Ovary (tissue), 7 donors: ENCODE measurements at regions not wholly inside any gene's neighbourhood (a gene's known extent, or its start where the extent isn't known, plus 50 kb on each side); places are given as distances from the start of the nearest gene placed in this dataset.

Source experiments
- DNase-seq, 5 donors: peaks; one replicate each; pipeline ENCODE4 v3.0.0-alpha.2; 2019 to 2020
- H3K27ac ChIP-seq, 2 donors: fragments of 200-600 bp; one replicate each; pipeline versions ENCODE4 v1.5.1 to v1.8.0; 2019 to 2022
- H3K27me3 ChIP-seq: fragments of 200-600 bp; one replicate; pipeline ENCODE4 v1.8.0; 2022
- H3K36me3 ChIP-seq: fragments of 200-600 bp; sonication (generic); one replicate; pipeline ENCODE4 v1.5.1; 2019
- H3K4me1 ChIP-seq: one replicate; pipeline ENCODE4 v1.8.1; 2013; ENCODE audit warnings: mild to moderate bottlenecking, moderate library complexity; ENCODE audit not compliant: insufficient read depth
- H3K4me3 ChIP-seq: fragments of 200-600 bp; sonication (generic); one replicate; pipeline ENCODE4 v1.5.1; 2017
- H3K9me3 ChIP-seq, 2 donors: fragments of 200-600 bp in 1 of 2; sonication (generic) in 1 of 2; one replicate each; pipeline versions ENCODE4 v1.5.1 to v1.8.1; 2013 to 2019; ENCODE audit warnings: mild to moderate bottlenecking in 1 of 2, moderate library complexity in 1 of 2
- EP300 ChIP-seq: sonication (generic); formaldehyde crosslinking; IDR thresholded peaks from one replicate; pipeline ENCODE4 v1.6.1; 2017; ENCODE audit warnings: antibody characterized with exemption
- POLR2A ChIP-seq: fragments of 450-650 bp; IDR thresholded peaks from one replicate; pipeline ENCODE4 v1.6.1; 2017; ENCODE audit warnings: antibody characterized with exemption, mild to moderate bottlenecking, moderate library complexity
- WGBS, 3 donors: extraction: QIAGEN DNeasy Blood & Tissue Kit in 1 of 3; methylation state at CpG; one replicate each; pipeline versions ENCODE4 v1.1.5 to v1.1.7; 2013 to 2017; 5-methylcytosine and 5-hydroxymethylcytosine counted together
- intact Hi-C, 4 donors: fragments of 100-400 bp; cut with DNase I; formaldehyde crosslinking; loops; one replicate each; pipeline versions ENCODE4 v1.11.0 to v1.15.1; 2022 to 2023
- TF ChIP-seq, protein P1 (sequence below), 3 donors: fragments of 450-650 bp in 2 of 3; fragments of 200-600 bp in 1 of 3; IDR thresholded peaks; one replicate each; pipeline versions ENCODE4 v1.5.1 to v1.8.0; 2016 to 2022; ENCODE audit warnings: antibody characterized with exemption in 3 of 3, mild to moderate bottlenecking in 1 of 3
- donor health status: DM: no; HTN: no; CAD: no; lungs with moderate emphysema.
- donor health status: DM: no; HTN: no; CAD: no.
- donor health status: Bipolar disorder and iron deficiency.
- donor health status: DM: no; HTN: no; CAD: no.
- donor health status: DM: yes; HTN: yes; CAD: no.

DNA sequence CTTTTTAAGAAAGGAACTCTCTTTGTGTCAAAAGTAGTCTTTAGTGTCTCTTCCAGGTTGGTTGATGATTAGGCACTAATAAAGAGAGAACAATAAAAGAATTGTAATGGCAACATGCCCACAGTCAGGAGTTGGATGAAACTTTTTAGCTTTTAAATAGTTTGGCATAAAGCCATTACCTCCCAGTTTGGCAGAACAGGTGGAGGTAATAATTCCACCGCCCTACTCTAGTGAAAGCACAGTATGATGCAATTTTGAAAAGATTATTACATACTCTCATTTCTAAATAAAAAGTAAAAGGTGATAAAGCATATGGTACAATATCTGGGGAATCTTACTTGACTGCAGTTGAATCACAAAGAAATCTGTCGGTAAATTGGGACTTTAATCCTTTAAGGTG lies 497.6 kb downstream of the SUCLA2 start:
- WGBS, 3 donors, result 54 to 78% (median 72%) methylated on average over 2 of the region's 2 CpGs

GRCh38 chr13:47502166-47502565 lies 498.9 kb downstream of the SUCLA2 start:
- 65 to 82% (median 72%) methylated on average over 2 of the region's 2 CpGs for WGBS, 3 donors
- Histone ChIP-seq H3K36me3 (no peaks in the 10 kb centered on the region), H3K27ac (no peak overlapping the region), H3K9me3 (no peaks in the 10 kb centered on the region), H3K27me3 (no peaks in the 10 kb centered on the region), H3K4me1 (no peaks in the 10 kb centered on the region), H3K4me3 (no peak overlapping the region)
- no peak for DNase-seq
- intact Hi-C loops, result no loop called here
- no peak for TF ChIP-seq POLR2A
- TF ChIP-seq, protein P1, sequence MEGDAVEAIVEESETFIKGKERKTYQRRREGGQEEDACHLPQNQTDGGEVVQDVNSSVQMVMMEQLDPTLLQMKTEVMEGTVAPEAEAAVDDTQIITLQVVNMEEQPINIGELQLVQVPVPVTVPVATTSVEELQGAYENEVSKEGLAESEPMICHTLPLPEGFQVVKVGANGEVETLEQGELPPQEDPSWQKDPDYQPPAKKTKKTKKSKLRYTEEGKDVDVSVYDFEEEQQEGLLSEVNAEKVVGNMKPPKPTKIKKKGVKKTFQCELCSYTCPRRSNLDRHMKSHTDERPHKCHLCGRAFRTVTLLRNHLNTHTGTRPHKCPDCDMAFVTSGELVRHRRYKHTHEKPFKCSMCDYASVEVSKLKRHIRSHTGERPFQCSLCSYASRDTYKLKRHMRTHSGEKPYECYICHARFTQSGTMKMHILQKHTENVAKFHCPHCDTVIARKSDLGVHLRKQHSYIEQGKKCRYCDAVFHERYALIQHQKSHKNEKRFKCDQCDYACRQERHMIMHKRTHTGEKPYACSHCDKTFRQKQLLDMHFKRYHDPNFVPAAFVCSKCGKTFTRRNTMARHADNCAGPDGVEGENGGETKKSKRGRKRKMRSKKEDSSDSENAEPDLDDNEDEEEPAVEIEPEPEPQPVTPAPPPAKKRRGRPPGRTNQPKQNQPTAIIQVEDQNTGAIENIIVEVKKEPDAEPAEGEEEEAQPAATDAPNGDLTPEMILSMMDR (IDR thresholded peaks at IDR 0.05), result no peak

More for the DNA sequence above, 497.6 kb downstream of the SUCLA2 start:
- TF ChIP-seq EP300 (no peak), POLR2A (no peak)
- TF ChIP-seq, protein P1 (IDR thresholded peaks at IDR 0.05), result no peak
- intact Hi-C loops, result no loop called here
- Histone ChIP-seq H3K4me1 (no peaks in the 10 kb centered on the region), H3K27me3 (no peaks in the 10 kb centered on the region), H3K4me3 (no peak overlapping the region), H3K9me3 (no peaks in the 10 kb centered on the region), H3K27ac (no peak overlapping the region), H3K36me3 (no peaks in the 10 kb centered on the region)
- no peak for DNase-seq

DNA sequence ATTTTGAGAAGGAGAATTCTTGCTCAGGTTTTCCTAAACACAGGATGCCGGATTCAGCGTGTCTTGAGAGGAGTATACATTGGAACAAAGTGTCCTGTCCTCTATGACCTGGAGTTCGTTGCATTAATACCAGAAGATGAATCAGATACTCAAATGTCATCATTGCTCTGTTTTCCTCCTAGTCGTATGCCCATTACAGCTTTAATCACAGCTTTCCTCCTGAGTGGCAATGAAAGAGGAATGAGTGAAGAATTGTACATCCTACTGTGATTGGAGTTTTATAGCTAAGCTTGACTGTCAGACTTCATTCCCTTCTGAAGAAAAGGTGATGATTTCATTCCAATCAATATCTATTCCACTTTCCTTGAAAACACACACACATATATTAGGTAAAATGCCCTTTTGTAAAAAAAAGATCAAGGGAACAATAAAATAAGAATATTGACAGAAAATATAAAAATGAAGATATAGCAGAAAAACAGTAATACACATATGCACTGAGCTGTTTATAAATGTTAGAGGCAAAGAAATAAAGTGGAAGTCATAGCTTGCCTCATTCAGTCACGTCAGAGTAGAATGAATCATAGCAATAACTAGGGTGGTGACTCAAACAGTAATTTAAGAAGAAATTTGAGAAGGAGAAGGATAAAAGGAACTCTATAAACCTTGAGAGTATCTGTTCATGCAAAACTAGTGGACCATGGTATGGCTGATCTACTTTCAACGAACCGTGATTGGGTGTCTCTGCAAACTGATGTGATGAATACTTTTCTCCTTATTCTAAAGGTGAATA lies 501.5 kb downstream of the SUCLA2 start:
- TF ChIP-seq, protein P1 (IDR thresholded peaks at IDR 0.05), result no peak
- TF ChIP-seq POLR2A, result no peak
- no peak for TF ChIP-seq EP300
- intact Hi-C loops, result no loop called here
- no peak overlapping the region for H3K27ac ChIP-seq
- WGBS, 3 donors, result 67 to 73% (median 72%) methylated on average over 7 of the region's 7 CpGs
- DNase-seq, result no peak
- H3K27me3 ChIP-seq, result no peaks in the 10 kb centered on the region
- no peak overlapping the region for H3K4me3 ChIP-seq
- no peaks in the 10 kb centered on the region for H3K9me3 ChIP-seq
- no peaks in the 10 kb centered on the region for H3K4me1 ChIP-seq
- H3K36me3 ChIP-seq, result no peaks in the 10 kb centered on the region

DNA sequence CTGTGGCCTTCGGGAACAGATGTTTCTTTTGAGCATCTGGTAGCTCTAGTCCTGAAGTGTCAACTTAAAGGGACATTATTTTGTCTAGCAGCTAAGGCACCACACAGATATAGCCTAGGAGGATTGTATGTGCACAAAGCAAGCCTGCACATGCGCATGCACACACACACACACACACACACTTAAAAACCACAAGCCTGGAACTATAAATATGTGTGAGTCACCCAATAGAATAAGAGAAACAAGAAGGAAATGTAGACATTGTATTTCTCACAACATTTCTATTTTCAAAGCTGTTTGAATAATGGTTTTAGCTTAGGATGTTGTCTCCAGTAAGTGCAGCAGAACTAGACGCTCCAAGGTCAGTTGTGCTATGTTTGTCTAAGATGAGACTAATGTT lies 516.5 kb downstream of the SUCLA2 start:
- no peak for DNase-seq
- Histone ChIP-seq H3K27me3 (no peaks in the 10 kb centered on the region), H3K4me1 (no peaks in the 10 kb centered on the region), H3K27ac (no peak overlapping the region), H3K36me3 (no peaks in the 10 kb centered on the region), H3K9me3 (no peaks in the 10 kb centered on the region), H3K4me3 (no peak overlapping the region)
- intact Hi-C loops, result no loop called here
- TF ChIP-seq, protein P1 (IDR thresholded peaks at IDR 0.05), result no peak
- TF ChIP-seq EP300 (no peak), POLR2A (no peak)
- 6 to 29% (median 7%) methylated on average over 3 of the region's 3 CpGs for WGBS, 3 donors
